LNCaP clone FGC (cell line): ENCODE measurements at regions not wholly inside any gene's neighbourhood (a gene's known extent, or its start where the extent isn't known, plus 50 kb on each side); places are given as distances from the start of the nearest gene placed in this dataset.

ENCODE experiments used
- DNase-seq: peaks from one replicate; pipeline ENCODE4 v3.0.0-alpha.2; 2011; ENCODE audit warnings: low read depth
- H3K4me3 ChIP-seq: 2 replicates; pipeline ENCODE4 v1.5.1; 2011; ENCODE audit warnings: mild to moderate bottlenecking, low read depth, low read length, control low read depth
- CTCF ChIP-seq: IDR thresholded peaks from 2 replicates; pipeline ENCODE4 v1.5.1; 2012; ENCODE audit warnings: mild to moderate bottlenecking; ENCODE audit not compliant: control insufficient read depth, insufficient read depth; ENCODE audit errors: extremely low read depth

DNA sequence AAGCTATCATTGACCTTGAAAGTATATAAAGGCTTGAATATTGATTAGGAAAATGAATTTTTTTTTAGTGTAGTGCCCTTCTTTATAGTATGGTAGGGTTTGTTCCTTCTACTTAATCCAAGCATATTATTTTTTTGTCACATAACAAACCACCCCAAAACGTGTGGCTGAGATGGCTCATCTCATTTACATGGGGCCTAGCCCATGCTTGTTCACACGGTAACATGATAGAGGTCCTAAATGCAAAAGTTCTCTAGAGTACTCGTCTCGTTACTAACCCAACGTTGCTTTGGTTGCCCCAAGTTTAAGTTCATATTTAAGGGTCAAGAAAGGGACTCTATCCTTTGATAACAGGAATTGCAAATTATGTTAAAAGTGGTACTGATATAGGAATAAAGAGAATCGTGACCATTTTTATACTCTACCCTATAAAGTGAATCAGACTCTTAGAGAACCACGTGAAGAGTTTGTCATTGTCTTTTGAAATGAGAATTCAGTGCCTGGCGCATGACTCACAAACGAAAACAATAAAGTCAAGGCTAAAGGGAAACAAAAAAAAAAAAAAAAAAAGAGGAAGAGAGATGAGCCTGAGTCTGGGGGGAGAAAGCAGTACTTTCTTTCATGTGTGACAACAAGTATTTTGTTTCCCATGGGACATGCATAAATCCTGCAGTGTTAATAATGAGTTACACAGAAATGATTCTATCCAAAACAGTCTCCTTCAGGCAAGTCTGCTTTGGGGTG, 402.8 kb upstream of the NWD2 start:
- no peak for TF ChIP-seq CTCF
- no peak for DNase-seq
- no peak overlapping the region for H3K4me3 ChIP-seq

DNA sequence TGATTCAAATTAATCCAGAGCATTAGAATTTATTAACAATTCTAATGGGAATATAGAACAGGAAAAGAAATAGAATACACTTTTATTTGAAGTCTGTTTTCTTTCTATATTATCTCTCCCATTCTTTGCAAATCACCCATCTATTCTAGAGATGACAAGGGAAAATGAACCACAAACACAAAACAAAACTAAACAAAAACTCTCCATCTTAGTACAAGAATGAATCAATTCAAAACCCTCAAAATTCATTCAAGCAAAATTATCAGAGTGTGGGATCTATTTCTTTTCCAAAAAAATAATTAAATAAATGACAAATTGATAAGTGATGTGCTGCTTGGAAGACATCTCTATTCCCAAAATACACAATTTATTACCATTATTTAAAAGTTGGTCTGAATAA, 400.1 kb upstream of the NWD2 start:
- TF ChIP-seq CTCF, result no peak
- no peak overlapping the region for H3K4me3 ChIP-seq
- DNase-seq, result no peak

- no peak for DNase-seq
- no peak for TF ChIP-seq CTCF
- no peak overlapping the region for H3K4me3 ChIP-seq
Observed at GRCh38 chr4:36852856-36853255, 391.7 kb upstream of the NWD2 start.

DNA sequence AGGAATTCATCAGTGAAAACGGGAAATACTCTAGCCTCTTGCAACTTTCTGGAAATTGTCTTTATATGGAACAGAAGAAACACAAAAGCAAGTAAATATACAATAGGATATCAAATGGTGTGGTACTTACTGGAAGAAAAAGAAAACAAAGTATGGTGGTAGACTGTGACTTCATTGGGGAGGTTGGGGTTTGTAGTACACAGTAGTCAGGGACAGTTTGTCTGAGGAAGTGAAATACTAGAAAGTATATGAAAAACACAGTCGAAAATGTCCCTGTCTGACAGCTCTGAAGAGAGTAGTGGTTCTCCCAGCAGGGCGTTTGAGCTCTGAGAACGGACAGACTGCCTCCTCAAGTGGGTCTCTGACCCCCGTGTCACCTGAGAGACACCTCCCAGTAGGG, 390.0 kb upstream of the NWD2 start:
- DNase-seq, result no peak
- TF ChIP-seq CTCF, result no peak
- H3K4me3 ChIP-seq, result no peak overlapping the region

DNA sequence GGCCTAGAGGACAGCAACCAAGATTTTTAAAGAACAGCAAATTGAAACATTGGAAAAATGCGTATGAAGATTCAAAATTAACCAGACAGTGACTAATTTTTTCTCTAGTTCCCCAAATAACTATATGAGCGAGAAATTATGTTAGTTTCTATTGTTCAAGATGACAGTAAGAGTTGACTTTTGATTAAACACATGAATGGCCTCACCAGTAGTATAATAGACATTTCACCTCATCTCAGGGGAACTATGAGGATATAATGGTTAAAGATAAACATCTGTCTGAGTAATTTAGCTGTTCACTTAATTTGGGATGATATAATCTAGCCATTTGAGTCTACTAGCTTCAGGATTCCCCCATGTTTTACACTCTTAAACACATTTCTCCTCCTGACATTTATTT, 380.9 kb upstream of the NWD2 start:
- no peak for TF ChIP-seq CTCF
- H3K4me3 ChIP-seq, result no peak overlapping the region
- DNase-seq, result no peak

GRCh38 chr4:36870121-36870520, 374.4 kb upstream of the NWD2 start:
- TF ChIP-seq CTCF, result no peak
- H3K4me3 ChIP-seq, result no peak overlapping the region
- no peak for DNase-seq

- no peak overlapping the region for H3K4me3 ChIP-seq
- DNase-seq, result no peak
- TF ChIP-seq CTCF, result no peak
Observed at GRCh38 chr4:36872679-36873078, 371.9 kb upstream of the NWD2 start.
